NT2/D1 (cell line): ENCODE measurements at regions not wholly inside any gene's neighbourhood (a gene's known extent, or its start where the extent isn't known, plus 50 kb on each side); places are given as distances from the start of the nearest gene placed in this dataset.
"Not testable (repeated sequence)": the region's sequence is repeated elsewhere in the genome, so short reads cannot be mapped to it uniquely, and the experiment has no call there.

Source experiments
- DNase-seq: peaks from one replicate; pipeline ENCODE4 v3.0.0-alpha.2; 2011; ENCODE audit warnings: low read depth, low spot score
- H3K27me3 ChIP-seq: 2 replicates; pipeline ENCODE4 v1.6.0; 2011; ENCODE audit warnings: mild to moderate bottlenecking; ENCODE audit not compliant: insufficient read length, insufficient read depth
- H3K36me3 ChIP-seq: 2 replicates; pipeline ENCODE4 v1.6.1; 2011; ENCODE audit warnings: mild to moderate bottlenecking, low read length, mixed read lengths; ENCODE audit not compliant: insufficient read depth, insufficient read length
- H3K4me1 ChIP-seq: 2 replicates; pipeline ENCODE4 v1.5.1; 2011; ENCODE audit not compliant: insufficient read depth, insufficient read length
- H3K4me3 ChIP-seq: 2 replicates; pipeline ENCODE4 v1.5.1; 2011; ENCODE audit warnings: low read depth; ENCODE audit not compliant: insufficient read length
- H3K9ac ChIP-seq: 2 replicates; pipeline ENCODE4 v1.6.0; 2011; ENCODE audit warnings: low read depth; ENCODE audit not compliant: insufficient read length
- H3K9me3 ChIP-seq: 2 replicates; pipeline ENCODE4 v1.5.1; 2011; ENCODE audit warnings: mild to moderate bottlenecking, low read length; ENCODE audit not compliant: insufficient read depth
- SUZ12 ChIP-seq: IDR thresholded peaks from 2 replicates; pipeline ENCODE4 v1.6.1; 2011; ENCODE audit not compliant: insufficient read length, insufficient read depth; ENCODE audit errors: extremely low read depth
- YY1 ChIP-seq: IDR thresholded peaks from 2 replicates; pipeline ENCODE4 v1.6.1; 2011; ENCODE audit not compliant: insufficient read length, insufficient read depth
- ZNF274 ChIP-seq: IDR thresholded peaks from 2 replicates; pipeline ENCODE4 v1.6.1; 2011; ENCODE audit warnings: mild to moderate bottlenecking, low read depth, low read length

DNA sequence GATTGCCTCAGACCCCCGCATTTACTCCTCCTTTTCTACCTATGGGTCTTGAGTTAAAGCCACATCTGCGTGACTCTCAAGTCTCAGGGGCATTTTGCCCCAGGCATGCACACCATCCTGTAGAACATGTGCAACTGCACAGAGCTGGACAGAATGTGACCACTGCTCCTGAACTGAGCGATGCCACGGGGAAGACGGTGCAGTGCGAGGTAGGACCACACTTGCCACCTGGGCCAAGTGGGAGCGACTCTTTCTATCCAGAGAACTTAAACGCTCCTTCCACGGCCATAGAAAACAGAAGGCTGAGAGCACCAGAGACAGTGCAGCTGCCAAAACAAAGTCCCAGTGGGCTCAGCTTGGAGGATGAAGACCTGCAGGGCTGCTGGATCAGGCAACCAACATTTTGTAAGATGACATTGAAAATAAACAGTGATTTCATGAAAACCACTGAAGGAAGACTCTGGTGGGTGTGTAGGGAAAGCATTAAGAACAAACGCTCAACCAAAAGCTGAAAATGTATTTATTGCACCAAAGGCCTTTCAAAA lies 149.0 kb upstream of the HDAC4 start:
- DNase-seq = no peak

DNA sequence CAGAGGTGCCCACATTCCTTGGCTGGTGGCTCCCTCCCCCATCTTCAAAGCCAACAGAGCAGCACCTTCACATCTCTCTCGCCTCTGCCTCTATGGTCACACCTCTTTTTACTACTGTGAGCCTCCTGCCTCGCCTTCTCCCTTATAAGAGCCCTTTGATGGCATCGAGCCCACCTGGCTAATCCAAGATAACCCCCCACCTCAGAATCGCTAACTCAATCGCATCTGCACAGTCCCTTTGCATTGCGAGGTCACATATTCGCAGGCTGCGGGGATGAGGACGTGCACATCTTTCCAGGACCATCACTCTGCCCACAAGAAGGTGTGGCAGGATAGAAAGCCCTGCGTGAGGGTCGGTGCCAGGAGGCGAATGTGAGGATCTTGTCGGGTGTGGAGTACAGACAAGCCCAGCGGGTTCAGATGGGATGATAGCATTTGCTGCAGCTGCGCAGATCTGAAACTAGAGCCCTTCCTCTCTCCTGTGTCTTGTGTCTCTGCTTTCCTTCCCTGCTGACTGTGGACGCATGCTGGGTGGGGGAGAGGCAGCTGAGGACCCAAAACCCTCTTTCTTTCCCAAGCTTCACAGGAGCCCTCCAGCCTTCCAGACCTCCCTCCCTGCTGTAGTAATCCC lies 148.3 kb upstream of the HDAC4 start:
- TF ChIP-seq ZNF274 = no peak
- H3K4me1 ChIP-seq = peaks cover 2% of the 10 kb centered on the region
- H3K36me3 ChIP-seq = no peaks in the 10 kb centered on the region
- H3K9me3 ChIP-seq = no peaks in the 10 kb centered on the region
- H3K4me3 ChIP-seq = no peak overlapping the region
- no peak for DNase-seq
- peaks cover 7% of the 10 kb centered on the region for H3K27me3 ChIP-seq
- H3K9ac ChIP-seq = no peak overlapping the region

More for the DNA sequence above, 149.0 kb upstream of the HDAC4 start:
- Histone ChIP-seq H3K4me1 (peaks cover 2% of the 10 kb centered on the region), H3K36me3 (no peaks in the 10 kb centered on the region), H3K4me3 (no peak overlapping the region), H3K9ac (no peak overlapping the region), H3K27me3 (peaks cover 5% of the 10 kb centered on the region), H3K9me3 (no peaks in the 10 kb centered on the region)
- TF ChIP-seq ZNF274 (no peak), YY1 (no peak), SUZ12 (no peak)

DNA sequence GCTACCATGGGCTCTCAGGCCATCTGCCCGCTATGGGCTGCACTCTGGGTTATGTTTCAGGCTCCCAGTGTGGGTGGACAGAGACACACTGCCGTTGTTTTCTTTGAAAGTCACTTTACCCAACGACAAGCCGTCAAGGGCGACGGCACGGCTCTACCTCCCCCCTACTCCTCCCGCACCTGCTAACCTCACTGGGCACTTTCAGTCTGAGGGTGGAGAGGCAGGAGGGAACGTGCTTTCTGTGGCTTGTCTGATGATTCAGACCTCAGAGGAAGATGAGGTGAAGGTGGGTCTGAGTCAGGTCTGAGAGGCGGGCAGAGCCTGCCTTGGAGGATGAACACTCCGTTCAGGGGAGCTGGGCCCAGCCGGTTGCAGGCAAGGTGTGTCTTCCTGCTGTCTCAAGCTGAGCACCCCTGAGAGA lies 147.6 kb upstream of the HDAC4 start:
- DNase-seq = no peak
- H3K9ac ChIP-seq = no peak overlapping the region

DNA sequence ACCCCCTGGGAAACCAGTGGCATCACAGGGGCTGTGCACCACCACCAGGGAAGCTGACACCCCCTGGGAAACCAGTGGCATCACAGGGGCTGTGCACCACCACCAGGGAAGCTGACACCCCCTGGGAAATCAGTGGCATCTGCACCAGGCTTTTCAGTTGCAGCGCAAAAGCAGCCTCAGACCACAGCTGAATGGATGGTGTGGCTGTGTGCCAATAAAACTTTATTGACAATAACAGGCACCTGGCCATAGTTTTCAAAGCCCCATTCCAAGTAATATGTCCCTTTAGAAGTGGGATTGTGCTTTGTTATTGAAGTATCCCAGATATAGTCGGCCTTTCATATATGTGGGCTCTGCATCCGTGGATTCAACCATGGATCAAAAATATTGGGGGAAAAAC lies 146.3 kb upstream of the HDAC4 start:
- H3K27me3 ChIP-seq, H3K4me3 ChIP-seq, DNase-seq: not testable (repeated sequence)

More for the DNA sequence above, 147.6 kb upstream of the HDAC4 start:
- Histone ChIP-seq H3K36me3 (no peaks in the 10 kb centered on the region), H3K4me3 (no peak overlapping the region), H3K9me3 (no peaks in the 10 kb centered on the region), H3K4me1 (peaks cover 2% of the 10 kb centered on the region), H3K27me3 (peaks cover 5% of the 10 kb centered on the region)
- TF ChIP-seq ZNF274 (no peak), SUZ12 (no peak), YY1 (no peak)

DNA sequence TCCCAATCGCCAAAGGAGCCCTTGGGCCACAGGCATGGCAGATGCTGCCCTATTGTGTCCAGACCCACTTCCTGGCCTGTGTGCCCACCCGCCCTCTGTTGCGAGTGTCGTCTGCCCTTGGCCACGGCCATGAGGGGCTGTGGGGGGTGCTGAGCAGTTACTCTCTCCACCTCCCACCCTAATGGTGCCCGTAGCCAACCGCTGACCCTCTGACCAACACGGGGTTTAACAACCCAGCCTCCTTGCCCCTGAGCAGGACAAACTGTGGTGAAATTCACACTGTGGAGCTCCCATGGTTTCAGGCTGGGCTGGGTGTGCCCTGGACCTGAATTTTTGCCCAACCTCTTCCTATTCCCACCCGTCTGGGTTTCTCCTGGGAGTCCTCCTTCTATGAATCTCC lies 145.7 kb upstream of the HDAC4 start:
- H3K4me1 ChIP-seq = peaks cover 2% of the 10 kb centered on the region
- no peak overlapping the region for H3K4me3 ChIP-seq

More for the DNA sequence above, 146.3 kb upstream of the HDAC4 start:
- H3K4me1 ChIP-seq, H3K9me3 ChIP-seq, H3K9ac ChIP-seq, H3K36me3 ChIP-seq: not testable (repeated sequence)

DNA sequence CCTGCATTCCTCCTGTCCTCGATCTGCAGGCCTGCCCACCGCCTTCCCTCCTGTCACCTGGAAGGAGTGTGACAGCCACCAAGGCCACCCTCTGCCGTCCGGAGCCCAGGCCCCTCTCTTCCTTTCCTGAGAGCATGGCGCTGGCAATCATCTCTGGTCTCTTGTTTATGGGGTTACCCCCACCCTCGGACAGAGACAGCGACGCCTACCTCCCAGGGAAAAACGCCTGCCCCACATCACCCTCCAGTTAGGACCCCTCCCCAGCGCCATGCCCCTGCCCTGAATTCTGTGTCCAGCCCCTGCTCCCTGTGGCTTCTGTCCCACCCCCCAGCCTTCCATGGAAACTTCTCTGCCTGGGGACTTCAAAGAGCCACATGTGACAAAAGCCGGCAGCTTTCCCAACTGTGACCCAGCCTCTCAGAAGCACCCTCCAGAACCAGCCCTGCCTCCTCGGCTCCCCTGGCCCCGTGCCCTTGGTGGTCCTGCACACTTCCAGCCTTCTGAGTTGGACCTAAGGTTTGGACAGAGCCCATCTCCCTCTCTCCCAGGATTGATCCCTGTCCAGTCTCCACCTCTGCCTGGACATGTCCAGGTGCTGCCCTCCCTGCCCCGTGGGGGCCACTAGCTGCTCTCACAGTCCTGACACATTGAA lies 145.0 kb upstream of the HDAC4 start:
- TF ChIP-seq SUZ12 = no peak
- no peak for TF ChIP-seq ZNF274
- TF ChIP-seq YY1 = no peak
- DNase-seq = no peak
- no peaks in the 10 kb centered on the region for H3K36me3 ChIP-seq
- H3K27me3 ChIP-seq = peaks cover 5% of the 10 kb centered on the region
- no peaks in the 10 kb centered on the region for H3K9me3 ChIP-seq
- H3K4me1 ChIP-seq = peaks cover 2% of the 10 kb centered on the region
- H3K4me3 ChIP-seq = no peak overlapping the region
- H3K9ac ChIP-seq = no peak overlapping the region

More for the DNA sequence above, 145.7 kb upstream of the HDAC4 start:
- Histone ChIP-seq H3K9me3 (no peaks in the 10 kb centered on the region), H3K27me3 (peaks cover 5% of the 10 kb centered on the region), H3K9ac (no peak overlapping the region), H3K36me3 (no peaks in the 10 kb centered on the region)
- DNase-seq = no peak
- no peak for TF ChIP-seq SUZ12
- no peak for TF ChIP-seq ZNF274
- no peak for TF ChIP-seq YY1

DNA sequence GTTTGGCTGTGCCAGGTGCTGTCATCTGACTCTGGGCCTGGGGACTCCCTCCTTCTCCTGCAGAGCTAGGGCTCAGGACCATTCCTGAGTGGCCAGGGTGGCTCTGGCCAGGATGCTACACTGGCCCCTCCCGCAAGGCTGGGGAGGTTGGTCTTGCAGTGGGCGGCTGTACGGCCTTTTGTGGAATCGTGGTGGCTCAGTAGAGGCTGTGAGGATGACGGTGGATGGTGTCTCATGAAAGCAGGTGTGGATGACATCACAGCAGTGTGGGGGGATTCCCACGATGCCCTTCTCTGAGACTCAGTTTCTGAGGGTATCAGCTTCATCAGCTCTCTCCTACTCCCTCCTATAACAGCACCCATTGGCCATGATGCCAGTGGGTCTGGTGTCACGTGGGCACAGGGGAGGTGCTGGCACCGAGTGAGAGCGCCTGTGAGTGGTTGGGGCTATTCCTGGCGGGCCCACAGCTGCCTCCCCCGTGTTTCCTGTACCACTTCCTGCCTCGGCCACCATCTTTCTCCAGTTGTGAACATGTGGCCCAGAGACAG lies 144.2 kb upstream of the HDAC4 start:
- H3K36me3 ChIP-seq = no peaks in the 10 kb centered on the region
- no peak overlapping the region for H3K4me3 ChIP-seq
- H3K9me3 ChIP-seq = no peaks in the 10 kb centered on the region
- H3K27me3 ChIP-seq = peaks cover 5% of the 10 kb centered on the region
- peaks cover 2% of the 10 kb centered on the region for H3K4me1 ChIP-seq
- TF ChIP-seq ZNF274 = no peak
- H3K9ac ChIP-seq = no peak overlapping the region
- no peak for DNase-seq
